T-helper 2 cell (primary cell): ENCODE measurements at regions not wholly inside any gene's neighbourhood (a gene's known extent, or its start where the extent isn't known, plus 50 kb on each side); places are given as distances from the start of the nearest gene placed in this dataset.
"Not testable (repeated sequence)": the region's sequence is repeated elsewhere in the genome, so short reads cannot be mapped to it uniquely, and the experiment has no call there.

Source experiments
- DNase-seq, 5 experiments: peaks; one replicate each; pipeline versions ENCODE4 v3.0.0 to v3.0.0-alpha.2; 2012 to 2022

DNA sequence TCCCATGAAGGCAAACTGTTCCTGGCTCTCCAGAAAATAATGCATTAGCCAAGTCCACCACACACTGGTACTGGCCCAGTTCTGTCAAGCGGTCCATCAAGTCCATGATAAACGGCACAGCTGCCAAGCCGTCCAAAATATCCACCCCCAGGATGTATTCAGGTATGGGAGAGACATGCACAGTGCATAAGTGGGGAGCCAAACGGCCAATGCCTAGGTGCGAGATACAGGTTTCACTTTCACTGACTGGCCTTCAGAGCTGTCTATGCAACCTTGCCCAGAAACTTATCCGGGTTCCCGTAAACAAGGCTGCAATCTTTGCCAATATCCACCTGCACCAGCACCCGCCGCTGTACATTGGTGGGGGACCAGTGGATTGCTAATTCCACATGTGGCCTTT, 795.8 kb downstream of the EFNA5 start:
- no peak for DNase-seq

DNA sequence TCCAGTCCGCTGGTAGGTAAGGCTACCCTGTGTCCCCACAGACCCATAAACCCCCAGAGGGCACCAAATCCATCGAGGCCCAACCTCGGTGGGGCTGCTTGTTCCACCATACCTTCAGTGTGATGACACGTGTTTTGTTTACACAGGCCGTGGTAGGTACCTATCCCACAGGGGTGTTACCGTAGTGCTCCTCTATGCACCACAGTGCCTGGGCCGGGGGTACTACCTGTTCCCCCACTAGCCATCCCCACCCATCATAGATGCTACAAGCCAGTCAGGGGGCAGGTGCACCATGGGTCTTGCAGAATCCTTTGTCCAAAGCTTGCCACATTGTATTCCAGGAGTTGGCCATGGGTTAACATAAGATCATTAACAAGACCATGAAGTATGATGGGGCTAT, 796.2 kb downstream of the EFNA5 start:
- DNase-seq = no peak

DNA sequence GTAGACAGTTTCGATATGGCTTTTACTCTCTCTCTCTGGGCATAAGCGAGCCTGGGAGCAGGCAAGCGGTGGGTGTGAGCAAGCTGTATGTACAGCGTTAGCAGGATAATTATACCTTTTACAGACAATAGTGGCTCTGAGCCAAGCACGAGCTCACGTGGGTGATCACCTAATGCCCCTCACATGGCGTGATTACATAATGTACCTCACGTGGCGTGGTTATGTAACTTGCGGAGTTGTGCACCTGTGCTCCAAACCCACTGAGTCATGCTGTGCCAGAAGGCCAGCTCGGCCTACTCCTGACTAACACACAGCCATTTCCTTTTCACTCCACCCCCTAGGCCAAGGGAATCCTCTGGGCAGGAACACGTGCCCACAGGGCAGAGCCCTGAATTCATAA, 797.2 kb downstream of the EFNA5 start:
- DNase-seq = no peak

DNA sequence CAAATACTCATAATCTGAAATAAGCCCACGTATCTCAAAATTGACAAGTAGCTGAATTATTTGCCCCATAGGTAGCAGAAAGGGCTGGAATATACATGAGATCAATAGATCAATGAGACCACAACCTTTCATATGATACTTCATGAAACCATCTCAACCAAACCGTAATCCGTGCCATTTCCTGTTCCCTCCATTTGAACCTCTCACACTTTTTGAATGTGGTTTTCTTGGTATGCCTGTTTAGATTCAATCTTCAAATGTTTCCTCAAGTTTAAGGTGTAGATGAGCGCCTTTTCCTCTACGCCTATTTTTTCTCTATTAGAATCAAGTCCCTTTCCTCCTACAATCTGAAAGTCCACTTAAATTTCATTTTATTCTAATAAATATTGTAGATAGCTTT, 805.5 kb downstream of the EFNA5 start:
- peak in 1 of 5 experiments; percentile 29 for DNase-seq

DNA sequence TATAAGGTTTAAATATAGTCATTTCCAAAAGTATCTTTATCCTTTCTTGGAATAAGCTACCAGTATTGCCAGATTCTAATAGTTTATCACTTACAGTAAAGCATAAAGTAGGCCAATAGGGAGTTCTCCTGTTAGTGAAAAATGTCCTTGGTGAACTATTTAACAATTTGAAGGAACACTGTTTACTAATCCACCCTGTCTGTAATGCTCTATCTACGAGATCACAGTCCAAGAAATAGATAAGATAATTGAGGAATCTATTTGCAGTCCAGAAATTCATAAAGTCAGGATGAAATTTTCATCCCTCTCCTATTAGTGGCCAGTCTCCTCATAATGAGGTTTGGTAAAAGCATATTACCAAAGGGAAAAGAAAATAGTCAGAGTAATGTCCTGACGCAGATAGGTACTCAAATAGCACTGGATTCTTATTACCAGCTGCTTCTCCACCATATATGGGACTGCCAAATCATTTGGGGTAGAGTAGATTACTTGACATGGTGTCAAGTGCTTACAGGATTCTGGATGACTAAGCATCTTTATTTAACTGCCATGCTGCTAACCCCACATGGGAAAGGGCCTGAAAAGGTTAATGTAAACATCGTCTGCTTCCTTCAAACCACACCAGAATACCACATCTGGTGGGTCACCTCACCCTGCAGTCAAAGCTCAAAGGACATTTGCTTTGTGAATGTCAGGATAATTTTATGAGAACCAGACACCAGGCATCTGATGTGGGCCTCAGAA, 808.1 kb downstream of the EFNA5 start:
- DNase-seq = no peak

DNA sequence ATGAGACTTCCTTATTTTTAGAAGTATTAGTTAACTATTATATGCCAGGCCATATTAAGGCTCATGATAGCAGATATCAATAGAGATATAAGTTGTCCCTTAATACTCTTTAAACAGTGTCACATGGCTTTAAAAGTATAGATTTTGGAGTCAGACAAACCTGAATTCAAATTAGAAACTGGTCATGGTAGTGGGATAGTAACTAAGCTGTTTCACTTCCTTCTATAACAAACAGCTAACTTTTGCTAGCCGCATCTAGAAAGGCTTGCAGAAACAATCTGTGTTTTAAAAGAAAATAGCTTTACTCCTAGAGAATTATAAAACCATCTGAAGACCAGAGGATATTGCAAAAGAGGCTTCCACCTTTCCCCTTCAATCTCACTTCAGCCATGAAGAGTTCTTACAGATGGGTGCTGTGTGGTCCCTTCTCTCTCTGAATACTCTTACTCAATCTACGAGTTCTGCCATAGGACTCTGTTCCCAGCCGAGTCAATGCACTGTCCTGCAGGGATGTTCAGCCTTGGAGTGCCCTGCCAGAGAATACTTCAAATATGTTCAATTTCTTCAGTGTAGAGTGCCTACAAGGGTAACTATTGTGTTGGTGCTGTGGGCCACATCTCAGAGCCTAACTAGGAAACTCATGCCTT, 810.2 kb downstream of the EFNA5 start:
- DNase-seq = no peak

DNA sequence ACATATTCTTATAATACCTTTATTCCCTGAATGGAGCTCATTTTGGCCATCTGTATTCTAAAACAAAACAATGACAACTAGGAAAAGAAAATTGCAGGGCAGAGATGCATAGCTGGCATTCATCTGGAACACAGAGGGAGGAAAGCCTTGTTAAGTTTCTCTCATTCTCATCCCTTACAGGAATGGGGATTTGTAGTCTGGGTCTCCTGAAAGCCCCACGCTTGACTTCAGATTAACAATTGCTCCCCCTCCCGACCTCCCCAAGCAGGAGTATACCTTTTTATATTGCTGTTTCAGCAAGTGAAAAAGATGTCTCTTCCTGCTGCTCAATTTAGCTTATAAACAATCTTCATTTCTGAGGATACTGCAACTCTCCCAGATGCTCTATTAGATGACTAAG, 812.1 kb downstream of the EFNA5 start:
- DNase-seq = no peak

DNA sequence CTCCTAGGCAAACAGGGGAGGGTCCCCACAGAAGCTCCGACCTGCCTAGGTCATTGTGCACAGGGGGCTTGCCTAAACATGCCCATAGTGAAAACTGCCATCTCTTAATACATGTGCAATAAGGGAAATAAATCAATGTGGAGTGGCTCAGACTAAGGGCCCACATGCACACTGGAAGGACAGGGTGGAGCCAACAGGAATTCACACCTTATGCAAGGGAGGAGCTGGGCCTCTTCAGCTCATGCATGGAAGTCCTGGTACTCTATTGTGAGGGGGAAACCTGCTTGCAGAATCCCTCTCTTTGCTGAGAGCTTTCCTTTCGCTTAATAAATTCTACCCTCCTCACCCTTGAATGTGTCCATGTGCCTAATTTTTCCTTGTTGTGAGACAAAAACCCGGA, 815.8 kb downstream of the EFNA5 start:
- DNase-seq = no peak

DNA sequence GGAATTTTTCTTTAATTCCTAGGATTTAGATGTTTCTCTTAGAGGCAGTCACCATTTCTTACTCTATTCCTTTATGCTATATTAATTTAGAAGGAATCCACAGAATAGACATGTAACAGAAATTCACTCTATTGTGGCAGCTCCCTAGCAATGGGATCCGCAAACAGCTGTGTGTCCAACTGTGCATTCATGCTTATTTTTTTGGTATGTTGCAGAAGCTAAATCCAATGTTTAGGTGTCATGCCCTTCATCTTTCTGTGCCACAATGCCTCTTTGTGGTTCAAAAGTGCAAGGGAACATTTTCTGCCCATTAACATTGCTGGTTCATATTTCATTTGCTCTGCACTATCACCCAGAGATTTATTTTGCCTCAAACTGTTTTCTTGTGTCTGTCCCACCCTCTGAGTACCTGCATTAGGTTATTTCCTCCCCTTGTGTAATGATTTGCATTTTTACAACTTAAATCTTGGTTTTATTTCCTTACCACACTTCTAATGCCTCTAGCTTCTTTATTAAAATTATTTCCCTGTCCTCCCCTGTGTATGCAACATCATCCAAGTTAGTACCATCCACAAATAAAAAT, 816.5 kb downstream of the EFNA5 start:
- no peak for DNase-seq

DNA sequence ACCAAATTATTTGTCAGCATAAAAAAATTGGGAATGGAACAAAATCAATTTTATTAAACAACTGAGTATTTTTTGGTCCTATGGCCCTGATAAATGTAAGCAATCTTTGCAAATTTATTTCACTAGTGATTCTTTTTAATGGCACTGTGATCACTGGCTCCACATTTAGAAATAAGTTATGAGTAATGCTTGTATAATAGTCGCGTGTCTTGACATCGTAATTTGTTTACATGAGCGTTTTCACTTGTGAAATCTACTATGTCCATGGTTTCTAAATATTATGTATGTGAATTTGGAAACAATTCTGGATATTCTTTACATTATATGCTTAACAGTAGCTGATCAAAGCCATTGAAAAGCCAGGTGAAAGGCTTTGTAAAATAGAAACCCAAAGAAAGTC, 817.5 kb downstream of the EFNA5 start:
- no peak for DNase-seq

DNA sequence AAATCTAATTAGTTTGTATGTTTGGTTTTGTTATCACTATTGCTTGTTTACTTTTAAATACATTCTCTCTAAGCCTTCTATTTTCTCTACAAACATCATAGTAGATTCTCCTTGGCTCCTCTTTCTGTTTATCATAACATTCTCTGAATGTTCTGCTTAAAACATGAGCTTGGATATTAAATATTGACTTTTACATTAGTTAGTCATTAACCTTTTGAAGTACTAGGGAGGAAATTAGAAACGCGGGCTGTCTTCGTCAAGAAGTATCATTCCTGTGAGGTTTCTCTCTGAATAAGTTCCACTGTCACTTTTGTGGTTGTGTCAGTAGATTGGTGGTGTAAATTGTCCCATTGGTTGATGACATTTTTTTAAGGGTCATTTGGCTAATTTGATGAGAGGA, 821.5 kb downstream of the EFNA5 start:
- no peak for DNase-seq

DNA sequence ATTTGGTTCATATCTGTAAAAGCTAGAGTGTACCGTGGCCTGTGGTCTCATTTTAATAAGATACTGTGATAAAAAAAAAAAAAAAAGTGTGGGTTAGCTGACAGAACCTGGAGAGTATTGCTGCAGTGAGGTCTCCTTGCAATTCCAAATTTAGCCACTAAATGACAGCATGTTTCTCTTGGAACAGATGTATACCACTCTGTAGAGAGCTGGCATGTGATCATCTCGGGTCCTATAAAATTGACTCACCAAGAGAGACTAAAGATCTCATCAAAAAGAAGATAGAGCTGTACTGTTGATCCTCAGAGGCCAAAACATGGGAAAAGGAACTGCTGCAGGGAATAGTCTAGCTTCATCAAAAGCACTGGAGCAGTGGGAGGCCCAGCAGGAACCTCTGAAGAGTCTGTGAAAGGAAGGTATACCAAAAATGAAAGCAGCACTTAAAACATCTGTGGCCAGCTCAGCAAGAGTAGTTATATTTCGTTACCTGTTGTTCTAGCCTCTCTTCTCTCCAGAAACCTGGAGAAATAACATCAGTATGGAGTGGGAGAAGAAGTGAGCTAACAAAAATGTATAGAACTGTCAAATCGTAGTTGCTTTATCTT, 826.8 kb downstream of the EFNA5 start:
- DNase-seq = no peak

DNA sequence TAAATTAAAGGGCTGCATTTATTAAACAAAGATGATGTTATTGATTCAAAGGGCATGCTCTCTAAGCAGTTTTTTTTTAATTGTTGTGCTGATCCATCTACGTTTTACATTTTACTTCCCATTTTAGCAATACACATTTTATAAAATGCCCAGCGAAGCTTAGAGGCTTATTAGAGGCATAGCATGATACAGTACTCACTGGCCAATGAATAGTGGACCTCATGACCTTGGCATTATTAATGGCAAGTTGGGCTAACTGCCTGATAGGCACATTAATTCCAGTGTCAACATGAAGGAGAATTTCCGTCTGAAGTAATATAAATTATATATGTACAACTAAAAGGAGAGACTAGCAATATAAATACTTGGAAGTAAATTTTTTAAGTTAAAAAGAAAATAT, 837.2 kb downstream of the EFNA5 start:
- no peak for DNase-seq

DNA sequence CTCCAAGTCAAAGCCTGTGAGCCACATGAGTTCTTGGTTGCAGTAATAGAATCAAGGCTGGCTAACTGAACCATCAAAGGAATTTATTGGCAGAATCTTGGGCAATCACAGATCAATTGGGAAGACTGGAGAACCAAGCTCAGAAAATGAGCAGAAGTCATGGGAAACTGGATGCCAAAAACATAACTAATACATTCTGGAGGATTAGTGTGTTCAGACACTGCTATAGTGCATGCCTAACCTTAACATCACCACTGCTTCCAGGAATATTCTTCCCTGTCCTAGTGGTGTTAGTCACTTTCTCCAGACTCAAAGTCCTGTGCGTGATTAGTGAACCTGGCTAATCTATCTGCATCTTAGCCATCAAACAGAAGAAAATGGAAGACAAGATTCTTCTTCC, 843.7 kb downstream of the EFNA5 start:
- no peak for DNase-seq

DNA sequence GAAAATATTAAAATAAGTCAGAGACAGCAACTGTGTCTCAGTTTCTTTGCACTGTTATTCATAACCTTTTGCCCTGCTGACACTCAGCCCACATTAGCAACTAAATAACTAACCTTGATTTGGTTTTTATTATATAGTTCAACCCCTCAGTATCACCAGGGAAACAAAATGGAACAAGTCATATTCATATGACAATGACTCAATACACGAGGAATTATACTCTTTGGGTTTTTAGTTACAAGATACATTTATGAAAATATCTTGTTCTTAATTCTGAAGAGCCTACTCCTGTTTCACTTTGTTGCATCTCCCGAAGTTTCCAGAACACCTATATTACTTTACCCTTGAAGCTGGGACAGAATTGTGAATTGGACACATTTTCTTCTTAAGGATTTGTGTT, 845.4 kb downstream of the EFNA5 start:
- DNase-seq = no peak

DNA sequence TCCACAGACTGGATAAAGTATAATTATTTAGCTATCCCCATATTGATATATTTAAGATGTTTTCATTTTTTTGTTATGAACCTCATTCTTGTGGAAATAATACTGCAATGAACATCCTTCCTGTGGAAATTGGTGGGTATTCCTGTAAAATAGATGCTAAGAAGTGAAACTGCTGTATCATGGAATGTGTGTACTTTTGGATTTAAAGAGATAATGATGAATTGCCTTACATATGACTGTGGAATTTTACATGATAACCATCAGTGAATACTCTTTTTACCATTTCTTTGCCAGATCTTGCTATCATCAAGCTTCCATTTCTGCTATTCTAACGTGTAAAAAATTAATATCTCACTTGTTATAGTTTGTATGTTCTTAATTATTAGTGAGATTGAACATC, 847.9 kb downstream of the EFNA5 start:
- no peak for DNase-seq

DNA sequence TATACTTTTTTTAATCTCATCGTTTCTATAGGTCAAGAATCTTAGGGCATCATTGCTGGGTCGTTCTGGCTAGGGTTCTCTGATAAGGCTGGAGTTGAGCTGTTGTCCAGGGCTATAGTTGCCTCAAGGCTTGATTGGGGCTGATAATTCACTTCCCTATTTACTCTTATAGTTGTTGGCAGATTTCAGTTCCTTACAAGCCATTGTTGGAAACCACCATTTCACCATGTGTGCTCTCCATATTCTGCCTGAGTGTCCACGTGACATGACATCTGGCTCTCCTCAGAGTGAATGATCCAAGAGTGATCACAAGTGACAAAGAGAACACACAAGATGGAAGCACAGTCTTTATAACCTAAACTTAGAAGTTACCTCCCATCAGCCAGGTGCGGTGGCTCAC, 852.2 kb downstream of the EFNA5 start:
- no peak for DNase-seq

DNA sequence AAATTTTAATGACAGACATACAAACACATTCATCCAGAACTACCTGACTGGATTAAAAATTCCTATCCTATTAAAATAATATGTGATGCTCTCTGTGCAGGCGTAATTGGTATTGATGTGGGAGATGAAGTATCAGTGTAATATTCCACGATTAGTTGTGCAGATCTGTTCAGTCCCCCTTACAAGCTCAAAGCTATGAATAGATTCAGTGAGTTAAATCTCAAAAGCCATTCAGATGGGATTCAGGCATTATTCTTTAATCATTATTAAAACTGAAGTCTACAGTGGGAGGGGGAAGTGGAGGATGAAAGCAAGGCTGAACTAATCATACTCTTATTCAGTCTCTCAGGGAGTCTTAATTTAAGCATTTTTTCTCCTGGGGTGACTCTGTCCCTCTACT, 855.8 kb downstream of the EFNA5 start:
- no peak for DNase-seq

DNA sequence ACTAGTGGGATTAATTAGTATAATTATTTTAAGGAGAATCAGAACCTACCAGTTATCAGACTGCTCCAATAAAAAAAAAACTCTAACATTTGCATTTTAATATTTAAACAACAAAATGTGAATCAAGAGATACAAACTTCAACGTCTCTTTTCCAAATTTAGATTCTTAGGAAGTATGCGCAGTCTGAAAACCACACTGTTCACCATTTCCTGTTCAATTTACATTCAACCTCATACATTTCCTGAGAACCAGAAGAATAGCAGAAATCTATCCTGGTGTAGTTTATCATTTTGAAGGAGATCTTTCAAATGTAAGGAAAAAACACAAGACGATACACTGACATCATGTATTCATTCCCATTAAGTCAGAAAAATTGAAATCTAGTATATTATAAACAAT, 869.2 kb downstream of the EFNA5 start:
- DNase-seq = no peak

DNA sequence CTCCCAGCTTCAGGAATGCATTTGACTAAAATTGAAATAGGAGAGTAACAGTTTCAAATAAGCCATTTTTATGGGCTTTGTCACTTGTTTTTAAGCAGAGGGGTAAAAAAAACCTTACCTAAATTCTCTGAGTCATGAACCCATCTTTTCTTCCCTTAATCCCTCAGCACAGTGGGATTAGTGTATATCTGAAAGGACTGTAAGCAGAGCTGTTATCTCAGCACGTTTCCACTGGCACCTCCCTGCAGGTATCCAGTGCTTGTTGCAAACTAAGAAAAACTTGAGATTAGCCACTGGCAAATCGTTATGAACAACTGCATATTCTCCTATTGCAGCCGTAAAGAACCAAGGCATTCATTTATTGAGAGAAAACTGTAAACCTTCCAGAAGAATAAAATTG, 872.7 kb downstream of the EFNA5 start:
- DNase-seq = no peak

DNA sequence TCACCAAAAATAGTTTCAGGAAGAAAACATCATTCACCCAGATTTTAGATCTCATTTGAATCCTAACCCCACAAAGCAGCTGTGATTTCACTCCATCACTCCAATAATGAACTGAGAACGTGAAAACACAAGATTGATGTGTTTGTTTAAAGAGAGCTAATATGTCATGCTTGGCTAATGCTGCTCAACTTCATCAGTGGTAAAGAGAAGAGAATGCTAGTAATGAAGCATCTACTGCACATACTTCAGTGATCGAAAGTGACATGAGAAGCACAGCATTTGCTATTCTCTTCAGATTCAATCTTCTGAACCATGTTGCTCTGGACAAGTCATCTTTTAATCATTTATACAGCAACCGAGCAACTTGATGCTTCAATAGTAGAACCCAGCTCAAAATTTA, 874.7 kb downstream of the EFNA5 start:
- no peak for DNase-seq

DNA sequence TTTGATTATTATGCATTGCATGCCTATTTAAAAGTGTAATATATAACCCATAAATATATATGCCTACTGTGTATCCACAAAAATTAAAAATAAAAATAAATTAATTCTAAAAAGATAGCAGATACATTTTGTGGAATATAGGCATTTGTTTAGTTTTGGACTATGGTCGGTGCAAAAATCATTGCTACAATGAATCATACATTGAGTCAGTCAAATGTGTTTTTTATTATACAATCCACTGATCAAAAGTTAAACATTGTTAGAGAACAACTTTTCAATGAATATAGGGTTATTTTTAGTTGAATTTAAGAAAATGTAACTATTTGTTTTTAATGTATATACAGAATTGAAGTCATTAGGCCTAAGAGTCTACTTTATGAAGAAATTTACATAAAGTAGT, 885.9 kb downstream of the EFNA5 start:
- no peak for DNase-seq

DNA sequence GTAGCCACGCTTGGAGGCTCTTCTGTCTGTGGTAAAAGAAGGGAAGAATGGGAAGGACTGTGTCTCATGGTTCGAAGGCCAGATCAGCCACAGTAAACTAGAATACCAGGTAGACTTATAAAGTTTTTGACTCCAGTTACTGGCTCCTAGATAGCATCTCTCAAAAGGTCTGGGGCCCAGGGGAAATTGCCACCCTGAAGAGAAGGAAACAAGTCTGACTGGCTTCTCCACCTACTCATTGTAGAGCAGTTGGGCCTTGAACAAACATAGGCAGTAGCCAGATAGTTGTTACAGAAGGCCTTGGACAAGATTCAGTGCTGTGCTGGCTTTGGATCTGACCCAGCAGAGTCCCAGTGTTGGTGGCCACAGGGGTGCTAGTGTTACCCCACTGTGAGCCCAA, 890.4 kb downstream of the EFNA5 start:
- no peak for DNase-seq

DNA sequence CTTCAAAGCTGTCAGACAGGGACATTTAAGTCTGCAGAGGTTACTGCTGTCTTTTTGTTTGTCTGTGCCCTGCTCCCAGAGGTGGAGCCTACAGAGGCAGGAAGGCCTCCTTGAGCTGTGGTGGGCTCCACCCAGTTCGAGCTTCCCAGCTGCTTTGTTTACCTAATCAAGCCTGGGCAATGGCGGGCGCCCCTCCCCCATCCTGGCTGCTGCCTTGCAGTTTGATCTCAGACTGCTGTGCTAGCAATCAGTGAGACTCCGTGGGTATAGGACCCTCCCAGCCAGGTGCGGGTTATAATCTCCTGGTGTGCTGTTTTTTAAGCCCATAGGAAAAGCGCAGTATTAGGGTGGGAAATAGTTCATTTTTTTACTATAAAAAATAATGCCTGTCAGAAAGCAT, 894.2 kb downstream of the EFNA5 start:
- not testable (repeated sequence) for DNase-seq
